Stimulated activated CD8-positive, alpha-beta memory T cell treated with anti-CD3 and anti-CD28 coated beads, Interleukin-7, amount 100 ng/mL, for 24 hours (primary cell): ENCODE measurements at regions not wholly inside any gene's neighbourhood (a gene's known extent, or its start where the extent isn't known, plus 50 kb on each side); places are given as distances from the start of the nearest gene placed in this dataset.

ENCODE experiments used
- DNase-seq: peaks from one replicate; pipeline ENCODE4 v3.0.0-alpha.2; 2020; ENCODE audit warnings: low read depth

DNA sequence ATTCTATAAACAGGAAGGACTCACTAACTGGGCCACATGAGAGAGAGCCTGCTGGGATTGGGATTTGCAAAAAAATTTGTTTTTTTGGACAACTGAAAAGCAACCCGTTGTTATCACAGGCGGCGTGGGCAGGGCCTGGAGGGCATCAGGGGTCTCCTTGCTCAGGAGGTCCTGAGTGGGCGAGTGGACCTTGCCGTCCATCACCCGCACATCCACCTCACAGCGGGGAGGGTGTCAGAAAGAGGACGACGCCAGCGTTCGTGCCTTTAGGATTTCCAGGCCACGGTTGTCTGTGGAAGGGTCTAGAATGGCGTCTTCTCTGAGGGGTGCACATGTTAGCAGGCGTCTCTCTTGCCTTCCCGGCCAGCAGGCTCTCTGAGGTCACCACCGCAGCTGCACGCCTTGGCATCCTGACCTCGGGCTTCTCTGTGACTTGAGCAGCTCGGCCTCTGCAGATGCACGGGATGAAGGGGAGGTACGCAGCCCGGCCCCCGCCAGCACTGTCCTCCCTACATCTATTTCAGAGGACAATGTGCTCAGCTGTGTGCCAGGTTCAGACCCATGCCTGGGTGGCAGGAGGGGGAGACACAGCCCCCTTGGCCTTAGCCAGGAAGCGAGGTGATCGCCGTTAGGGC is 749.5 kb downstream of the BRD1 start:
- DNase-seq: no peak

DNA sequence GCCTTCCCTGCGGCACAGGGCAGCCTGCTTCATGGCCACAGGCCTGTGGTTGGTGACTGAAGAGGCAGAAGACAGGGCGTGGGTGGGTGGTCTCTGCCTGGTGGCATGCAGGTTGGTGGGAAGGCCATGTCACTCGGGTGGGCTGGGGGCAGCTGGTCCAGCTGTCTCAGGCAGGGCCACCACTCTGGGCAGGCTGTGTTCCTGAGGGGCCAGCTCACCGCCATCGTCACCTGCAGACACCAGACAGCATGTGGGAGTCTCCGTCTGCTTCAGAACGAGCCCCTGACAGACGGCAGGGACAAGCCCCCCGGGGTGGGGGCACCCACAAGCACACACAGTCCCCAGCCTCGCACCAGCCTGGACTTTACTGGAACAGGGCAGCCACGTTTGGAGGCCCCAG is 750.1 kb downstream of the BRD1 start:
- no peak for DNase-seq

- DNase-seq: no peak
Observed at GRCh38 chr22:49077036-49077393, 750.7 kb downstream of the BRD1 start.

- DNase-seq: no peak
Observed at GRCh38 chr22:49076300-49077035, 751.2 kb downstream of the BRD1 start.

GRCh38 chr22:49075150-49075549 is 752.5 kb downstream of the BRD1 start:
- no peak for DNase-seq

DNA sequence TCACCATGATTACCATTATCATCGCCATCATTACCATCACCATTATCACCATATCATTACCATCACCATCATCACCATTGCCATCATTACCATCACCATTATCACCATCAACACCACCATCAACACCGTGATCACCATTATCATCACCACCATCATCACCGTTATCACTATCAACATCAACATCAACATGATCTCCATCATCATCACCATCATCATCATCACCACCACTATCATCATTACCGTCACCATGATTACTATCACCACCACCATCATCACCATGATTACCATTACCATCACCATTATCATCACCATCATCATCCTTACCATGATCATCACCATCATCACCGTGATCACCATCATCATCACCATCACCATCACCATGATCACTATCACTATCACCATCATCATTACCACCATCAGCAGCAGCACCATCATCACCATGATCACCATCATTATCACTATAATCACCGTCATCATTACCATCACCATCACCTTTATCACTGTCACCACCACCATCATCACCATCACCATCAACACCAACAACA is 753.7 kb downstream of the BRD1 start:
- DNase-seq: no peak

GRCh38 chr22:49072996-49073645 is 754.6 kb downstream of the BRD1 start:
- no peak for DNase-seq

DNA sequence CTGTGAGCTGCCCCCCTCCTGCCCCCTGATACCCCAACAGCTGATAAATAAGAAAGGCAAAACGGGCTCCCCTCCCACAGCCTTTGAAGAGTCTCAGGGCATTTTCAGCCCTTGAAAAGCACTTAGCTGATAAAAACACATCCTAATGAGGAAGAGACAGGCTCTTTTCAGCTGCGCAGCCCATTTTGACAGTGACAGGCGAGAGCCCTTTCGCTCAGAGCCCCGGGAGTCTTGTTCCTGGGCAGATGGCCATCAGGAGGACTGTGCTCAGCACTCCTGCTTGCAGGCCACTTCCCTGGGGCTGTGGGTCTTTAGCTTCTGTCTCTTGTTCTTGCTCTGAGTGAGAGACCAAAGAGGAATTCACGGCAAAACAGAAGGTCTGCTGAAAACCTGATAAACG is 757.2 kb downstream of the BRD1 start:
- no peak for DNase-seq

GRCh38 chr22:49068861-49069500 is 758.7 kb downstream of the BRD1 start:
- no peak for DNase-seq

DNA sequence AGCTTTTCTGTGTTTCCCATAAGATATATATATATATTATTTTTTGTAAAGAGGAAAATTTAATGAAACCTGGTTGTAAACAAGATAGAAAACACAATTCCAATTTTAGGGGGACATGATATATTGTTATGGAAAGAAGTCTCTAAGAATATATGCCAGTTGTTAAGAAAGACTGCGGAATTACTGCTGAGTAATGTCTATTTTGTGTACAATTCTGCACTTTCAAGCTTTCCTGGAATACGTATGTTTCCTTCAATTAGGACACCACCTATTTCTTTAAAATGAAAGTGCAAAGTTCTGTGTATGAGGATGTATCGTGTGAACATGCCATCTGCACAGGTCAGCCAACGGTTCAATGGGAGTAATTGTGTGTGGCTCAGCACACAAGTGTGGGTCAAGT is 760.2 kb downstream of the BRD1 start:
- no peak for DNase-seq

GRCh38 chr22:49066619-49067018 is 761.1 kb downstream of the BRD1 start:
- no peak for DNase-seq

GRCh38 chr22:49064836-49065235 is 762.8 kb downstream of the BRD1 start:
- DNase-seq: no peak

DNA sequence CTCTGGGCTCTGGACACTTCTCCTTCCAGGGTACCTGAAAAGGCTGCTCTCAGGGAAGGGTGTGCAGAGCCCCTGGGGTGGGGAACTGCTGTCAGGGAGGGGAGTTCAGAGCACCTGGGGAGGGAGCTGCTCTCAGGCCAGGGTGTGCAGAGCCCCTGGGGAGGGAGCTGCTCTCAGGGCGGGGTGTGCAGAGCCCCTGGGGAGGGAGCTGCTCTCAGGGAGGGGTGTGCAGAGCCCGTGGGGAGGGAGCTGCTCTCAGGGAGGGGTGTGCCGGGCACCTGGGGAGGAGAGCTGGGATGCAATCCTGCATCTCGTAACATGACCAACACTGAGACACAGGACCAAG is 764.2 kb downstream of the BRD1 start:
- no peak for DNase-seq

DNA sequence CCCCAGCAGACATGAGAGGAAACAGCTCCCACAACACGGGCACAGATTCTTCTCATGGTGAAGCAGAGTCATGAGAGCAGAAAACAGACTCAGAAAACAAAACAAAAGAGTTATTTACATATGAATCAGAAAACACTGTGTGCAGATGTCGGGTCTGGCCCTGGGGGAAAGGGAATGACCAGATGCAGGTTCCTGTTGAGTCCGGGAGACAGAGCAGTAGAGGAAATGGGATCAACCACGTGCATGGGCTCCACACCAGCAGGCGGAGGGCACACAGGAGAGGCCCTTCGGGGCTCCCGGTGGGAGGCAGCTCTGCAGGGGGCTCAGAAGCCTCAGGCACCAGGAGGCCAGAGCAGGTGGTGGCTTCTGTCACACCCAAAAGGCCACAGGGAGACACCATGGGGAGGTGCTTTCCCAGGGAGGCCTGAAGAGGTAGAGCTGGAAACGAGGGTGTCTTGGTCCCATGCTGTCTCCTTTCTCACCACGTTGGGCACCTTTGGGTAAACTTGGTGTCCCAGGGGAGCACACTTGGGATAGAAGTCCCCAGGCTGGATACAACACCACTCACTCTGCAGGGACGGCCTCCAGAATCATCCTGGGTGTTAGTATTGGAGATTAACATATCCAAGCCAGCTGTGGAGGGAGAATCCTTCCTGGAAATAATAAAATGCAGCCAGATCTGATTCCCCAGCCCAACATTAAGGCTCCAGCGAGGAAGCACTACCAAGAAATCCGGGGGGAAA is 764.7 kb downstream of the BRD1 start:
- no peak for DNase-seq

GRCh38 chr22:49062155-49062801 is 765.4 kb downstream of the BRD1 start:
- DNase-seq: no peak

GRCh38 chr22:49057910-49058309 is 769.8 kb downstream of the BRD1 start:
- DNase-seq: no peak

GRCh38 chr22:49056301-49056700 is 771.4 kb downstream of the BRD1 start:
- DNase-seq: no peak

GRCh38 chr22:49055406-49055805 is 772.3 kb downstream of the BRD1 start:
- no peak for DNase-seq

DNA sequence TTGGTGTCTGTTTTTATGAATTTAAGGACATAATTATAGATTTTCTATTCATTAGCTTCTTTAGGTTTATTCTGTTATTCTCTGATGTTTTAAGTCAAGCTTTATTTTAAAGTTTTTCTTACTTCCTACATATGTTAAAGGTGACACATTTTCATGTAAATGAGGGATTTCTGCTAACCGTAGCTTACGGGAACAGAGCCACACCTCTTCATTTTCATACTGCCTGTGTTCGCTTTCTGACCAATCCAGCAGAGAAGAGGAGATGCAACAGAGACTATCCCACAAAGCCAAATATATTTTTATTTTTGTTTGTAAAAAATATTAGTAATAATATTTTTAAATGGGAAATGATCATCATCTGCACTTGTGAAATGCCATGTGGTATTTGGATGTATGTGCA is 774.1 kb downstream of the BRD1 start:
- no peak for DNase-seq

DNA sequence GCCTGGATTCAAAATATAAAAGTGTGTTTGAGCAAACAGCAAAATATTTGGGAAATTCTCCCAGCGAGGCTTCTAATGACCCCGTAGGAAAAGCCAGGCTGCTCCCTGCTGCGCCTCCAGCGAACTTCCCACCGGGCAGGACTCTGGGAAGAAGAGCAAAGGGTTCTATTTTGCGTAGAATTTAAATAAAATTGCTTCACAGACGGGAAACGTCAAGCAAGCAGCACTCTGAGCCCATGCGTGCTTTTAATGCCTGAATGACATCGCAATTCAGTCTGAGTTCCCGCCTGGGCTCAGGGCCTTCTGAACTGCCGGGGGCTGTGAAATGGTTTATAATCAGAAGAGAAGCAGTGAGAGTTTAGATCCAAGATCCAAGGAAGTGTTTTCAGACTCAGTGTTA is 775.1 kb downstream of the BRD1 start:
- no peak for DNase-seq

GRCh38 chr22:49052023-49052538 is 775.6 kb downstream of the BRD1 start:
- DNase-seq: no peak
